ENCODE measurements at regions not wholly inside any gene's neighbourhood (a gene's known extent, or its start where the extent isn't known, plus 50 kb on each side); places are given as distances from the start of the nearest gene placed in this dataset.

DNA sequence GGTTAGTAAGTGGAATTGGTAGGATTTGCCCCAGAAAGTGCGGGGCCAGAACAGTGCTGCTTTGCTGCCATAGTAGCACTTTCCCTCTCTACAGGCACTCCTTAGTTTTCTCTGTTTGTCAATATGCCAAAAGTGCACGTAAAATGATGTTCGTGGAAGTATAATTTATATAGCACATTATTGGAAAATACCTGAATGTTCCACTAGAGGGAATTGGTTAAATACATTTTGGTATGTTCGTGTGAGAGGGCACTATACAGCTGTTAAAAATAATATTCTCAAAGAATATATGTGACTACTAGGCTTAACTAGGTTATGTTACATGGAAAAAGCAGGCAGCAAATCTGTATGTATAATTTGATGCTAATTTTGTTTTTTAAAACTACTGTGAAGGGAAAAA, 184.0 kb upstream of the GDNF start:
- Histone ChIP-seq H3K56ac (ENCODE audit: extremely low read depth, insufficient read depth, low read length) (no peak overlapping the region), H2AFZ (replicated peaks; ENCODE audit: low read length, poor library complexity) (no peak overlapping the region), H2BK120ac (ENCODE audit: low read depth, low read length) (no peak overlapping the region), H3K9ac (ENCODE audit: low read depth, low read length) (no peak overlapping the region), H3K9me1 (ENCODE audit: insufficient read depth, low read length) (no peaks in the 10 kb centered on the region), H2BK15ac (ENCODE audit: low read depth, low read length) (no peak overlapping the region), H3K36me3 (ENCODE audit: control insufficient read depth, insufficient read depth, low read length) (no peaks in the 10 kb centered on the region), H3K4me1 (ENCODE audit: control insufficient read depth, insufficient read depth, low read length) (no peaks in the 10 kb centered on the region), H3K4me2 (ENCODE audit: low read depth, low read length) (no peak overlapping the region), H2AK9ac (replicated peaks; ENCODE audit: low read depth, low read length, poor library complexity) (no peak overlapping the region), H2BK5ac (ENCODE audit: low read depth, low read length, poor library complexity, severe bottlenecking) (no peak overlapping the region), H2AK5ac (ENCODE audit: low read depth, low read length) (no peak overlapping the region), H3K79me1 (ENCODE audit: low read depth in 1 of 2, low read length in 2 of 2) (no peaks in the 10 kb centered on the region), H4K5ac (ENCODE audit: low read depth, low read length) (no peak overlapping the region), H4K91ac (ENCODE audit: insufficient read depth, low read depth, low read length) (no peak overlapping the region), H2BK20ac (ENCODE audit: low read depth, low read length) (no peak overlapping the region), H3K23ac (ENCODE audit: low read depth, low read length) (no peak overlapping the region), H3K4ac (ENCODE audit: low read depth, low read length) (no peak overlapping the region), H3K9me3 (ENCODE audit: control insufficient read depth, insufficient read depth, low read length) (no peaks in the 10 kb centered on the region), H3K27me3 (ENCODE audit: control insufficient read depth, insufficient read depth, low read length) (peaks cover 7% of the 10 kb centered on the region; the same call in 1 of the 2 replicates), H3K18ac (ENCODE audit: low read depth, low read length) (no peak overlapping the region), H4K20me1 (ENCODE audit: insufficient read depth, low read length) (no peaks in the 10 kb centered on the region), H3K14ac (replicated peaks; ENCODE audit: low read depth, low read length) (no peak overlapping the region), H3K27ac (ENCODE audit: insufficient read depth, low read length) (no peak overlapping the region), H3K4me3 (ENCODE audit: insufficient read depth, low read depth, low read length) (no peak overlapping the region), H4K8ac (ENCODE audit: low read depth in 2 of 2, low read length in 2 of 2) (no peak overlapping the region)
- DNase-seq (no peak), ATAC-seq (ENCODE audit: low read depth) (no peak)
- ChIA-PET POLR2A (ENCODE audit: unreplicated experiment) (no interaction called here), CTCF (no interaction called here)
- TF ChIP-seq, protein P1, sequence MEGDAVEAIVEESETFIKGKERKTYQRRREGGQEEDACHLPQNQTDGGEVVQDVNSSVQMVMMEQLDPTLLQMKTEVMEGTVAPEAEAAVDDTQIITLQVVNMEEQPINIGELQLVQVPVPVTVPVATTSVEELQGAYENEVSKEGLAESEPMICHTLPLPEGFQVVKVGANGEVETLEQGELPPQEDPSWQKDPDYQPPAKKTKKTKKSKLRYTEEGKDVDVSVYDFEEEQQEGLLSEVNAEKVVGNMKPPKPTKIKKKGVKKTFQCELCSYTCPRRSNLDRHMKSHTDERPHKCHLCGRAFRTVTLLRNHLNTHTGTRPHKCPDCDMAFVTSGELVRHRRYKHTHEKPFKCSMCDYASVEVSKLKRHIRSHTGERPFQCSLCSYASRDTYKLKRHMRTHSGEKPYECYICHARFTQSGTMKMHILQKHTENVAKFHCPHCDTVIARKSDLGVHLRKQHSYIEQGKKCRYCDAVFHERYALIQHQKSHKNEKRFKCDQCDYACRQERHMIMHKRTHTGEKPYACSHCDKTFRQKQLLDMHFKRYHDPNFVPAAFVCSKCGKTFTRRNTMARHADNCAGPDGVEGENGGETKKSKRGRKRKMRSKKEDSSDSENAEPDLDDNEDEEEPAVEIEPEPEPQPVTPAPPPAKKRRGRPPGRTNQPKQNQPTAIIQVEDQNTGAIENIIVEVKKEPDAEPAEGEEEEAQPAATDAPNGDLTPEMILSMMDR (conservative IDR thresholded peaks at IDR 0.05; ENCODE audit: low read depth, low read length), result 0 out of 2 replicates have a peak, but pooled peaks have one; percentile 7
- no peak for TF ChIP-seq RCOR1 (IDR thresholded peaks at IDR 0.05; ENCODE audit: insufficient replicate concordance, low read length)
- BruUV-seq (replicated peaks), result no TSS peak
- WGBS, 2 experiments (ENCODE audit: extremely low coverage in 2 of 2, insufficient read length in 1 of 2), result no CpG with 5 or more reads among the region's 4 CpGs
- in situ Hi-C loops (cut with MboI; ENCODE audit: low sequenced_read_pairs) (no loop called here), dilution Hi-C loops (cut with HindIII; ENCODE audit: low sequenced_read_pairs, unreplicated experiment) (no loop called here), intact Hi-C loops (cut with micrococcal nuclease) (no loop called here)
